ENCODE measurements at regions not wholly inside any gene's neighbourhood (a gene's known extent, or its start where the extent isn't known, plus 50 kb on each side); places are given as distances from the start of the nearest gene placed in this dataset.
A peak's percentile ranks its signal among the peaks of the same experiment; 100 is the strongest.

DNA sequence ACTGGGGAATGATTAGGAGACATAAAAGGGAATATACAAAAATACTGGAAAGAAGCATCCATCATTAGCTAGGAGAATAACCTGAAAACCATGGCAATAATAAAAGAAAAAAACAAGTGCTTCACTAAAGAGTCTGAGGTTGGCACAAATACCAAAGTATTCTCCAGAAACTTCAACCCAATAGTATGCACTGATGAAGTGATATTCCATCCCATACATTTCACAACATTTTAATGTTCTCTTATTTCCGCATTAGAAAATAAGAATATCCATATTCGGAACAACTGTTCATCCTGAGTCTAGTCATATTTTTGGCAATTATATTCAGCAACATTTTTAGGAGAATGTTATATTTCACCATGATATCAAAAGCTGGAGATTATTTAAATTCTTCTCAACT is 116.2 kb downstream of the POSTN start:
- TF ChIP-seq, protein P1, sequence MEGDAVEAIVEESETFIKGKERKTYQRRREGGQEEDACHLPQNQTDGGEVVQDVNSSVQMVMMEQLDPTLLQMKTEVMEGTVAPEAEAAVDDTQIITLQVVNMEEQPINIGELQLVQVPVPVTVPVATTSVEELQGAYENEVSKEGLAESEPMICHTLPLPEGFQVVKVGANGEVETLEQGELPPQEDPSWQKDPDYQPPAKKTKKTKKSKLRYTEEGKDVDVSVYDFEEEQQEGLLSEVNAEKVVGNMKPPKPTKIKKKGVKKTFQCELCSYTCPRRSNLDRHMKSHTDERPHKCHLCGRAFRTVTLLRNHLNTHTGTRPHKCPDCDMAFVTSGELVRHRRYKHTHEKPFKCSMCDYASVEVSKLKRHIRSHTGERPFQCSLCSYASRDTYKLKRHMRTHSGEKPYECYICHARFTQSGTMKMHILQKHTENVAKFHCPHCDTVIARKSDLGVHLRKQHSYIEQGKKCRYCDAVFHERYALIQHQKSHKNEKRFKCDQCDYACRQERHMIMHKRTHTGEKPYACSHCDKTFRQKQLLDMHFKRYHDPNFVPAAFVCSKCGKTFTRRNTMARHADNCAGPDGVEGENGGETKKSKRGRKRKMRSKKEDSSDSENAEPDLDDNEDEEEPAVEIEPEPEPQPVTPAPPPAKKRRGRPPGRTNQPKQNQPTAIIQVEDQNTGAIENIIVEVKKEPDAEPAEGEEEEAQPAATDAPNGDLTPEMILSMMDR (IDR thresholded peaks at IDR 0.05; ENCODE audit: insufficient read depth, low read length, severe bottlenecking), result no peak
- no peak for FAIRE-seq
- Histone ChIP-seq H3K27me3 (ENCODE audit: control insufficient read depth, insufficient read depth, low read length) (no peaks in the 10 kb centered on the region), H3K4me3 (ENCODE audit: low read depth, low read length) (no peak overlapping the region), H3K36me3 (ENCODE audit: control insufficient read depth, insufficient read depth, low read length) (no peaks in the 10 kb centered on the region)
- DNase-seq (ENCODE audit: low read depth), result no peak

DNA sequence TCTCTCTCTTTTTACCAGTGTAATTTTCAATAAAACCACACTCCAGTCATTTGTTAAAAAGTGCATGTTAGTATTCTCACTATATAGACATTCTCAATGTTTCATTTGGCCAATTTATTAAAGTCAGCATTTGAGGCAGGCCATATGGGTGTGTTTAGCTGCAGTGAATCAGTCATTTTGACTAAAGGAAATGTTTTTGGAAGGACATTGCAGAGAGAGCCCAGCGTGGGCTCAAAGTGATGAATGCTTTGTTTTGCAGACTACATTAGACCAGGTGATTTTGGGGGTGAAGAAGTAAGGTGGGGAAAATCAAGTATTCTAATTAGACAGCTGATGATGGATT is 116.7 kb downstream of the POSTN start:
- no peak overlapping the region for H3K4me3 ChIP-seq (ENCODE audit: low read depth, low read length)
- H3K27me3 ChIP-seq (ENCODE audit: control insufficient read depth, insufficient read depth, low read length), result no peaks in the 10 kb centered on the region
- H3K36me3 ChIP-seq (ENCODE audit: control insufficient read depth, insufficient read depth, low read length), result no peaks in the 10 kb centered on the region
- DNase-seq (ENCODE audit: low read depth) (no peak), FAIRE-seq (no peak)
- TF ChIP-seq, protein P1 (IDR thresholded peaks at IDR 0.05; ENCODE audit: insufficient read depth, low read length, severe bottlenecking), result no peak

DNA sequence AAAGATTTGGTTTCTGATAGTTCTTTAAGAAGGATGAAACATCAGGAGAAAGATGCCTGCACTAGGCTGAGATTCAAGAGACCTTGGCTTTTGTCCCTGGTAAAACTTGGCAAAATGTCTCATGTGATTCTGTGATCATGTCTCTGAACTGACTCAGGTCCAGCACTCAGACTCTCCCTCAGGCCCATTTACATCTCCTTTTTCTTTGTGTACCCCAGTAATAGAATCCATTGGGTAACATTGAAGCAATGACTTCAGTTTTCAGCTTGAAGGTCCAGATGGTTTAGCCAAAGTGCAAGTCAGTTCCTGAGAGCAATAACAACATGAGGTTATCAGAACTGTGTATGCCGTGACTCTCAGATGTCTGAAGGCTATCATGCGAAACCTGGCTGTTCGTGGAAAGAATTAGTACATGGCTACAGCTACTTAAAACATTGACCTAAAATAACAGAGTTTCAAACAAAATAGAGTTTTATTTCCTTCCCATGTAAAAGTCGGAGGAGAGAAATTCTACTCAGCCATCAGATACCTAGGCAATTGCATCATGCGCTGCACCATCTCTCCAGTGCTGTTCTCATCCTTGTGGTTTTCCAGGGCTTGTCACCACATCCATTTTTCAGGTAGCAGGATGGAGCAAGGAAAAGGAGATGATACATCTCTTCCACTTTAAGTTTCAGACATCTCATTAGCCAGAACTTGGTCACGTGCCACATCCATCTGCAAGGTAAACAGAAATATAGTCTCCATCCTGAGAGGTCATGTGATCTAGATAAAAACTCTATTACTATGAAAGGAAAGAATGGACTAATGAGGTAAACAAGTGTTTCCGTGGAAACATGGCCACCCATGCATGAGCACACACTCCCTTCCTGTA is 117.3 kb downstream of the POSTN start:
- Histone ChIP-seq H3K27me3 (ENCODE audit: control insufficient read depth, insufficient read depth, low read length) (no peaks in the 10 kb centered on the region), H3K36me3 (ENCODE audit: control insufficient read depth, insufficient read depth, low read length) (no peaks in the 10 kb centered on the region), H3K4me3 (ENCODE audit: low read depth, low read length) (no peak overlapping the region)
- TF ChIP-seq, protein P1 (IDR thresholded peaks at IDR 0.05; ENCODE audit: insufficient read depth, low read length, severe bottlenecking), result no peak
- DNase-seq (ENCODE audit: low read depth) (no peak), FAIRE-seq (peak; percentile 64)

DNA sequence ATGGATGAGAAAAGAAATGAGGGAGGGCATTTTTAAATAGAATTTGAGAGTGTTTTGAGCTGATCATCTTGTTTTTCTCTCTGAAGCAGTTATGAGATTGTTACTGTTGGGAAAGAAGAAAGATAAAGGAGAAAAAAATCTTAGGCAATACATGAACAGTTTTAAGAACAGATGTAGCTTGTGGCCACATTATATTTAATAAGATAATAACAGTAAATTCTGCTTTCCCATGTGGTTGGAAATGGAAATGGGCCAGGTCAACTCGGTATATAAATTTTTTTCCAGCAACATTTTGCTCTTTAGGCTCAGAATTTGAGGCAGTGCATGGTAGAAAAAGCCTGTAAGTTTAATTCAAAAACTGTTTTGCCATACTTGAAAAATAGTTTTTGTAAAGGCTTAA is 118.7 kb downstream of the POSTN start:
- no peak for FAIRE-seq
- DNase-seq (ENCODE audit: low read depth), result no peak
- TF ChIP-seq, protein P1 (IDR thresholded peaks at IDR 0.05; ENCODE audit: insufficient read depth, low read length, severe bottlenecking), result no peak

DNA sequence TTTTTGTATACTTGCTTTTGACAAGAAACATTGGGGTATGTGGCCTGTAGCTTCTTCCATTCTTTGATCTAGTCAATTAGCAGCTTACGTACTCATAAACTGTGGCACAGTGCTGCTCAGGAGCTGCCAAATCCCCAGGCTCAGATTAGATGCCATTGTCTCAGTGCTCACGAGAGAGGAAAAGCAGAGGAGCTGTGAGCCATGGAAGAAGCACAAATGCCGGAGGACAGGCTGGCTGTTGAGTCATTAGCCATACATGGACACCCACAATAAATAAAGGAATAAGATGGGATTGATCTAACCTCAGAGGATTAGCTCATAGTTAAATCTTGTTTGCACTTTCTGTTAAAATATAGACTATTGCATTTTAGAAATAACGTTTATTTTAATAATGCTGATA is 121.7 kb downstream of the POSTN start:
- TF ChIP-seq, protein P1 (IDR thresholded peaks at IDR 0.05; ENCODE audit: insufficient read depth, low read length, severe bottlenecking), result no peak
- Histone ChIP-seq H3K27me3 (ENCODE audit: control insufficient read depth, insufficient read depth, low read length) (no peaks in the 10 kb centered on the region), H3K36me3 (ENCODE audit: control insufficient read depth, insufficient read depth, low read length) (no peaks in the 10 kb centered on the region), H3K4me3 (ENCODE audit: low read depth, low read length) (no peak overlapping the region)
- DNase-seq (ENCODE audit: low read depth) (peak; percentile 52), FAIRE-seq (no peak)

More for the DNA sequence above, 118.7 kb downstream of the POSTN start:
- Histone ChIP-seq H3K4me3 (ENCODE audit: low read depth, low read length) (no peak overlapping the region), H3K27me3 (ENCODE audit: control insufficient read depth, insufficient read depth, low read length) (no peaks in the 10 kb centered on the region), H3K36me3 (ENCODE audit: control insufficient read depth, insufficient read depth, low read length) (no peaks in the 10 kb centered on the region)

DNA sequence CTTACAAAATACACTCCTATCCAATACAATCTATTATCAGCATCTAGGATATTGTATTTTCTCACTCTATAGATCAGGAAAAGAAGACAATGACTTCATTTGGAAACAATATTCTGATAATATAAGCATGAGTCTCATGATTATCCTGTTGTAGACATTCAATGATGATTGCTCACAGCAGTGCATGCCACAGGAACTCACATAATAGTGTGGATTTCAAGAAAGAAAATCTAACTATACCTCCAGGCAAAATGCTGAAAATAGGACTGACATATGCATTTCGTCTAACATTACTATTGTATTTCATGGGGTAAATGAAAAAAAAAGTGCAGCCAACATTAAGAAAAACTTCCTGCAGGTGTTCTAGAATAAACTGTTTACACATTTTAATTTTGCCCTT is 122.6 kb downstream of the POSTN start:
- DNase-seq (ENCODE audit: low read depth), result peak; percentile 47
- Histone ChIP-seq H3K36me3 (ENCODE audit: control insufficient read depth, insufficient read depth, low read length) (no peaks in the 10 kb centered on the region), H3K4me3 (ENCODE audit: low read depth, low read length) (no peak overlapping the region), H3K27me3 (ENCODE audit: control insufficient read depth, insufficient read depth, low read length) (no peaks in the 10 kb centered on the region)
- no peak for FAIRE-seq
- TF ChIP-seq, protein P1 (IDR thresholded peaks at IDR 0.05; ENCODE audit: insufficient read depth, low read length, severe bottlenecking), result no peak

Data from bronchial epithelial cell (primary cell).